ENCODE measurements at regions not wholly inside any gene's neighbourhood (a gene's known extent, or its start where the extent isn't known, plus 50 kb on each side); places are given as distances from the start of the nearest gene placed in this dataset.

DNA sequence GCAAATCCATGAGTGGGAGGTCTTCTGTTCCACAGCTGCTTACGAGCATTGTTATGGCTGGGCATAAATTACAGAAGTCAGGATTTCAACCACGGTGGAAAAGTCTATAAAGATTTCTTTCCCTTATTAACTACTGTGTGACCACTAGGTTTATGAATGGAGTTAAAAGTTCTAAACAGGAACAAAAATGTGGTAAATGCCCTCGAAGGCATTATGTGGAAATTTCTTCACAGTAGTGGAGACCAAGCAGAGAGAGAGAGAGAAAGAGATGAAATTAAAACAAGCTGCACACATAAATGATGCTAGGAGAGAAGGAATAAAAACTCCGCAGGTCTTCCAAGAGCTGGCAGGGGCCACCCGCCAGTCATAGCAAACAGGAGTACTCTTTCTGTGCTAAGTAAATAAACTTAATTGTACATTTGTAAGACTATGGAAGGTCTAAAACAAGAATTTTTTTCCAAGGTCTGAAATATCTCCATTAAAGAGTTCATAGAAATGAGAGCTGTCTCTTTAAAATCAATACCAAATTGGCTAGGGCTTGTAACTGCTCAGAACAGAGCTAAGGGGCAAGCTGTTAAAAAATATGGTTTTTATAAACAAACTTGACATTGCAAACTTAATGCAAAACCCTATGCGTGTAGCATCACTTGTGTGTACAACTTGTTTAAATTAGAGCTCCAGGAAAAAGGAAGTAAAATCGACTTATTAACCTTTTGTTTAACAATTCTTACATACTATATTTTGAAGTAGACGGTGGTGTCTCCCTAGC is 438.2 kb downstream of the MEIS1 start:
- WGBS, 3 donors: 52 to 55% (median 54%) methylated on average over 8 of the region's 8 CpGs
- ATAC-seq (no peak), DNase-seq (no peak)
- no peak overlapping the region for H3K4me3 ChIP-seq
- no peaks in the 10 kb centered on the region for H3K9me3 ChIP-seq
- no peaks in the 10 kb centered on the region for H3K4me1 ChIP-seq
- H3K36me3 ChIP-seq (ENCODE audit: insufficient read depth in 1 of 2, low read depth in 1 of 2): no peaks in the 10 kb centered on the region
- TF ChIP-seq CTCF (IDR thresholded peaks at IDR 0.05): no peak
- intact Hi-C loops (cut with DNase I): no loop called here
- H3K27ac ChIP-seq: no peak overlapping the region
- peaks cover 0 to 4% (median 0%) of the 10 kb centered on the region in 3 donors for H3K27me3 ChIP-seq (ENCODE audit: insufficient read depth in 3 of 3, low read length in 2 of 3)

- H3K4me3 ChIP-seq: no peak overlapping the region
- no peaks in the 10 kb centered on the region for H3K9me3 ChIP-seq
- DNase-seq (no peak), ATAC-seq (no peak)
- no peak overlapping the region for H3K27ac ChIP-seq
- no peaks in the 10 kb centered on the region for H3K36me3 ChIP-seq (ENCODE audit: insufficient read depth in 1 of 2, low read depth in 1 of 2)
- intact Hi-C loops (cut with DNase I): no loop called here
- WGBS, 3 donors: 93 to 96% (median 95%) methylated on average over 2 of the region's 2 CpGs
- TF ChIP-seq CTCF (IDR thresholded peaks at IDR 0.05): no peak
- no peaks in the 10 kb centered on the region for H3K4me1 ChIP-seq
- H3K27me3 ChIP-seq (ENCODE audit: insufficient read depth in 3 of 3, low read length in 2 of 3): no peaks in the 10 kb centered on the region
Observed at GRCh38 chr2:66874411-66874810, 439.5 kb downstream of the MEIS1 start.

DNA sequence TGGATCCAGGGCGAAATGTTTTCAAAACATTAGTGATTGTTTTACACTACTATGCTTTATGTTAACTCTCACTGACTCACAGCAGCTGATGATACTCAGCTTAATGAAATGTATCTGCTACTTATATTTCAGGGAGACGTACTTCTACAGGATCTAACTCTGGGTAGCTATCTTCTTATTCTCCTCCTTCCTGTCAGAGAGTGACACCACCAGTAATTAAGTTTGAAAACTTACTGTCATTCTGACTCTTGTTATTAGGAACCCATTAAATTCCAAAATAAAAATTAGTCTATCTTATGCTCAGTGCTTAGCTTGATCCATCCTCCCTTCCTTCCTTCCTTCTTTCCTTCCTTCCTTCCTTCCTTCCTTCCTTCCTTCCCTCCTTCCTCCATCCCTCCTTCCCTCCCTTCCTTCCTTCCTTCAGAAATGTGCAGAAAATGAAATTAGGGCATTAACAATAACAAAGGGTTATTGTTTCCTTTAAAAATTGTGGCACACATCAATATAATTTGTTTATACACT is 441.1 kb downstream of the MEIS1 start:
- intact Hi-C loops (cut with DNase I): no loop called here
- Histone ChIP-seq H3K27me3 (ENCODE audit: insufficient read depth in 3 of 3, low read length in 2 of 3) (no peaks in the 10 kb centered on the region), H3K36me3 (ENCODE audit: insufficient read depth in 1 of 2, low read depth in 1 of 2) (no peaks in the 10 kb centered on the region), H3K27ac (no peak overlapping the region), H3K4me1 (no peaks in the 10 kb centered on the region), H3K9me3 (no peaks in the 10 kb centered on the region), H3K4me3 (no peak overlapping the region)
- TF ChIP-seq CTCF (IDR thresholded peaks at IDR 0.05): no peak
- DNase-seq: no peak
- no peak for ATAC-seq
- 74 to 75% (median 75%) methylated on average over 2 of the region's 2 CpGs for WGBS, 3 donors

GRCh38 chr2:66885775-66886383 is 451.0 kb downstream of the MEIS1 start:
- no peak for ATAC-seq
- intact Hi-C loops (cut with DNase I): no loop called here
- H3K27ac ChIP-seq: no peak overlapping the region

More at GRCh38 chr2:66885775-66886383, 451.0 kb downstream of the MEIS1 start:
- Histone ChIP-seq H3K4me1 (no peaks in the 10 kb centered on the region), H3K4me3 (no peak overlapping the region), H3K36me3 (ENCODE audit: insufficient read depth in 1 of 2, low read depth in 1 of 2) (no peaks in the 10 kb centered on the region), H3K9me3 (peaks cover 4% of the 10 kb centered on the region), H3K27me3 (ENCODE audit: insufficient read depth in 3 of 3, low read length in 2 of 3) (no peaks in the 10 kb centered on the region)
- WGBS, 3 donors: 19 to 28% (median 20%) methylated on average over 2 of the region's 2 CpGs
- TF ChIP-seq CTCF (IDR thresholded peaks at IDR 0.05): no peak
- no peak for DNase-seq

Measured in psoas muscle (tissue), 7 donors.